Renal pelvis (tissue), 1 donor: ENCODE measurements at regions not wholly inside any gene's neighbourhood (a gene's known extent, or its start where the extent isn't known, plus 50 kb on each side); places are given as distances from the start of the nearest gene placed in this dataset.
"Not testable (repeated sequence)": the region's sequence is repeated elsewhere in the genome, so short reads cannot be mapped to it uniquely, and the experiment has no call there.

ENCODE experiments used
- DNase-seq: peaks from one replicate; pipeline ENCODE4 v3.0.0-alpha.2; 2013

DNA sequence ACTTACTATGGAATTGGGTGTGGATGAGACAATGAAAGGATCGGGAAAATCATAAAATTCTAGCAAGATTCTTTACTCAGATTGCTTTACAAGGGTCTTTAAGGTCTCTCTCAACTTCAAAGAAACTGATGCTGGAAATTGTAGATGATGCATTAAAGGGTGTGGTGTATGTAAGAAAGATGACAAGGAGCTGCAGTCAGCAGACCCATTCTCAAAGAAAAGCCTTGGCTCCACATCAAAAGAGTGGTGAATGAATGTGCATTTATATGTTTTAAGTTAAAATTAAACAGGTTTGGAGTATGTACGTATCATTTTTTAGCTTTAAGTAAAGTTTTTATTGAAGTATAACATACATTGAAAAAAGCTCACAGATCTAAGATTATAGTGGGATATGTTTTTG is 194.5 kb downstream of the C12orf75 start:
- no peak for DNase-seq

- no peak for DNase-seq
Measured at GRCh38 chr12:105534068-105534467, 203.6 kb downstream of the C12orf75 start.

GRCh38 chr12:105535033-105535432 is 204.5 kb downstream of the C12orf75 start:
- DNase-seq = not testable (repeated sequence)

- DNase-seq = no peak
Measured at GRCh38 chr12:105538880-105539279, 208.4 kb downstream of the C12orf75 start.

DNA sequence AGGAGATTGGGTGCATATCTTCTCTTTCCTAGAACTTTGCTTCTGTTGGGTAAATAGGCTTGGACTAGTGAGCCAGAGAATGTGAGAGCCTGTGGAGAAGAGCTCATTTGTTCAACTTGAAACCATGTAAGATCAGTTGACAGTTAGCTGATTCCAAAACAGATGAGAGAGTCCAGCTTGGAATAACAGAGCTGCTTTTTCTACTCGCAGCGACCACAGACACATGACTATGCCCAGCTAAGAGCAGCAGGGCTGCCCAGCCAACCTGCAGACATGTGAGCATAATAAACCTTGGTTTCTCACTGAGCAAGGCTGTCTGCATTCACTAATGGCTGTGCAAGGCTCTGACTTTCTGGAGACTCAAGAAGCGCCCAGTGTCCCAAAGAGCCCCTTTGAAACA is 209.2 kb downstream of the C12orf75 start:
- no peak for DNase-seq

- no peak for DNase-seq
Measured at GRCh38 chr12:105547786-105548185, 217.3 kb downstream of the C12orf75 start.

DNA sequence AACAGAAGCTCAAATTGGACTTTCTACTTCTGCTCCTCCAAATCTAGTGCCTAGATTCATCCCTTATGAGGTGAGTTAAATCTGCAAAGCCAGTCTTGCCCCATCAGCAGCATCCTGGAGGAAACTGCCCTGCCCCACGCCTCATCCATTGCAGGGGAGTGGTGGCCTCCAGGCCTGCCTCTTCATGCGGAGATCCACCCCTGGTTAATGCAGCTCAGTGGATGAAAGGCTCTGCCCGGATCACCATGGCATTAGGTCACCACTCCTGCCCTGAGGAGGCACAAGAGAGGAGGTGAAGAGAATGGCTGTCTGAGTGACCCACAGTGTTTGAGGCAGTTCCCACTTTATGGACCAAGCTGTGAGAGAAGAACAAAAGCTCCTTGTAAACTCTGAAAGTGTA is 218.1 kb downstream of the C12orf75 start:
- DNase-seq = no peak

DNA sequence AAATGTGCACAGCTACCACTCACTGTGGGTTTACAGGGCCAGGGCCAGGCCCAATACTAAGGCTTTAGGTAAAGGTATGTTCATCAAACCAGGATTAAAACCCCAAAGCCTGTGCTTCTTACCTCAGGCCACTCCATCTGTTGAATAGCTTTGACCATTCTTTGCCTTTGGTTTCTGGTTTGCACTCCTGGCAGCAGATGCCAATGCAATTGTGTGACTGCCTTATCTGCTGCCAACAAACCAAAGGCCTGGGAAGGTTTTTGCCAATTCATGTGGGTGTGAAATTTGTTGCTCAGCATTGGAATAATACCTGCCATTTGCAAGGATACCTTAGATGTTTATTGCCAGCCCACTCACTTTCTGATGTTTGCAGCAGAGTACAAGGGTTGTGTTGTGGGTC is 221.6 kb downstream of the C12orf75 start:
- DNase-seq = no peak

DNA sequence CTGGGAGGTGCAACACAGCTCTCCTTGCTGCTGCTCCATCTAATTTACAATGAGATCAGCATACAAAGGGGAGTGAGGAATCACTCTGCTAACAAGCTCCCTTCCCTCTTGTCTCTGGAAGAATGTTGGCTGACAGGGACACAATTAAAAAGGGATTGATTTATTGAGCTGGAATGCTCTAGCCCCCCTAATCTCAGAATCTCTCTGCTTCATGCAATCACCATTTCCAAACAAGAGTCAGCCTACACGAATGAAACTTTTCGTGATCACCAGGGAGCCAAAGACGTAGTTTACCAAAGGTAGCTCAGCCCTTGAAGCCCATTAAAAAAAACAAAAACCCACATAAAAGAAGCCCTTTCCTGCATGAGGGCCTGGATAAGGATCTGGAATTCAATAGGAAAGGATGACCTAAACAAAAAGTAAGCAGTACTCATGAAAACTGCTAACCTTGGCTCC is 223.8 kb downstream of the C12orf75 start:
- peak; percentile 84 for DNase-seq

GRCh38 chr12:105554856-105555255 is 224.4 kb downstream of the C12orf75 start:
- DNase-seq = no peak

- no peak for DNase-seq
Measured at GRCh38 chr12:105555556-105556295, 225.2 kb downstream of the C12orf75 start.

DNA sequence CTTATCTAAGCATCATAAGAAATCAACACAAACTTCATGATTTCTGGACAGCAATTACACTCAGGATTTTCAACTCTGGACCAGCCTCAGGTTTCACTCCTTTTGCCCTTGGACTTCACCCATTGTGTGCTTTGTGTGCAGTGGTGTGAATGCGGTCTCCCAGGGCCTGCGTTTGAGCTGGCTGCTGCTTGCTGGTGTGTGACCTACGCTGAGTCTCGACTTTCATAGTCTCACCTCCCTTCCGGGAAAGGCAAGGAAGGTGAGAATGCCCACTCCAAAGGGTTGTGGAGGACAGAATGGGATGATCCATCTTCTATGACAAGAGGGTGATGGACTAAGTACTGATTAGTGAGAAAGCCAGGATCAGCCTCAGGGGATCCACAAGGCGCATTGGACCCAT is 228.8 kb downstream of the C12orf75 start:
- peak; percentile 35 for DNase-seq

- no peak for DNase-seq
Measured at GRCh38 chr12:105561546-105562198, 231.2 kb downstream of the C12orf75 start.

- peak; percentile 62 for DNase-seq
Measured at GRCh38 chr12:105562199-105562971, 231.9 kb downstream of the C12orf75 start.

DNA sequence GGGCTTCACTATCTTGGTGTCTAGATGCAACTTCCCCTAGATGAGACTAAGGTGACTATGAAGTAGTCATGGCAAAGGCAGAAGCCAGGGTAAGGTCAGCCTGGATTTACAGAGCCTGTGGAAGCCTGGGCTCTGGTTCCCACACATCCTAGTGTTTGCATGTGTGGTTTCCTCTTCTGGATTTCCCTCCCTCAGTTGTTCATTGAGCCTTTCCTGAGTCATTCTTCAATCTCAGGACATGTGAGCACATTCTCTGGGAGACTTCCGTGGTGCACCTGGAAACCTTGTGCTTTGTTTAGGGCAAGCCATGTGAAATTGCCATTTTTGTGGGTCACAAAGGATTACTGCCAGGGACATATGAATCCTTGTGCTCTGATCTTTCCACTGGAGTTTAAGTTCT is 236.6 kb downstream of the C12orf75 start:
- no peak for DNase-seq

DNA sequence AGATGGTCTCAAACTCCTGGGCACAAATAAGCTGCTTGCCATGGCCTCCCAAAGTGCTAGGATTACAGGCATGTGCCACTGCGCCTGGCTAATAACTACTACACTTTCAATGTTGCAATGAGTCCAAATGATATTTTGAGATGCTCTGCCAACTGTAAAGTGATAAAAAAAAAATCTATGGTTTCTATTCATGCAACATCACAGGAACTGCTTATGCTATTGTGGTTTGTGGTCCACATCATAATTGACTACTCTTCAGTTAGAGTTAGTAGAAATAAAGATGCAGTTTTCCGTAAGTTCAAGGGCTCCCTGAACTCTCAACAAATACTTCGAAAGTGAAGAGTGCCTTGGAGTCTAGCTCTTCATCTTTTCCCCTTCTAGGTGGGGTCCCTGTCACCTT is 239.4 kb downstream of the C12orf75 start:
- no peak for DNase-seq

DNA sequence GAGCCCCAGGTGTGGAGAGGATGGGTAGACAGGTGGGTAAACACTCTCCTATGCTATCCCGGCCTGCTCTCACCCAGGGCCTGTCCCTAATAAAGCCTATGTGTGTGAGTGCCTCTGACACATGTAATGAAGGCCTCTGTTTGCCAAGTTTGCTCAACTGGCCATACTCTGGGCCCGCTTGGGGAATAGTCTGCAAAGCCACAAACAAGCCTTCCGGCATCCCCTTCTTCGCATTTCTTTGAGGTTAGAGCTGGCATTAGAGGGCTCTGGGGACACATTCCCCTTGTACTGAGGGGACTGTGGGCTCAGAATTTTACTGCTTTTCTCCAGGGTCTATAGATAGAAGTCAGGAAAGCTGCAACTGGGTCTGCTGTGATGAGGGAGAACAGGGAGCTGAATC is 240.5 kb downstream of the C12orf75 start:
- no peak for DNase-seq

GRCh38 chr12:105573574-105573973 is 243.1 kb downstream of the C12orf75 start:
- no peak for DNase-seq

DNA sequence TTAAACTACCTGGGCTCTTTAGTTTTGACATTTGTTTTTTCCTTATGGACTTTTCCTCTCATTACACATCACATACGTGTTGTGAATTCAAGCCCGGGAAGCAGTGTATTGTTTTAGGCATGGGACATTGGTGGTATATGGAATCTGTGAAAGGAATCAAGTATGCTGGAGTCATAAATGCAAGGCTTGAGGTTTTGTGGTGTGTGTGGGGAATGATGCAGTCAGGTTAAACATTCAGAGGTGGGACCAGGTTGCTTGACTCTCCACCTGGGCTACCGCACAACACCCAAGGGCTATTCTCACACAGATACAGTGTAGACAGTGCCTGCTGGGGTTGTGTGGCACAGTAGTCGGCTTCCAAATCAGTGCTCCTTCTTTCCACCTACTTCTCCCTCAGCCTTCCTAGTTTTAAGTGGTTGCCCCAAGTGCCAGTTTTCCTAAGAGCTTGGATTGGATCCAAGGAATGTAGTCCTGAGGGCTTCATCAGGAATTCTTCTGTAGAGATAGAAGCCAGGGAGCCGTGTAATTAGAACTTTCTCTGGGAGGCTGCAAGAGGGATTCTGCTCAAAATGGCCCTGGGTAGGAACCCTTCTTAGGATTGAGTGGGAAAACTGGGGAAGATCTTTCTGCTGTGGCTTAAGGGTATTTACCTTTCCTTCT is 243.7 kb downstream of the C12orf75 start:
- DNase-seq = no peak

- DNase-seq = no peak
Measured at GRCh38 chr12:105575235-105575634, 244.7 kb downstream of the C12orf75 start.

DNA sequence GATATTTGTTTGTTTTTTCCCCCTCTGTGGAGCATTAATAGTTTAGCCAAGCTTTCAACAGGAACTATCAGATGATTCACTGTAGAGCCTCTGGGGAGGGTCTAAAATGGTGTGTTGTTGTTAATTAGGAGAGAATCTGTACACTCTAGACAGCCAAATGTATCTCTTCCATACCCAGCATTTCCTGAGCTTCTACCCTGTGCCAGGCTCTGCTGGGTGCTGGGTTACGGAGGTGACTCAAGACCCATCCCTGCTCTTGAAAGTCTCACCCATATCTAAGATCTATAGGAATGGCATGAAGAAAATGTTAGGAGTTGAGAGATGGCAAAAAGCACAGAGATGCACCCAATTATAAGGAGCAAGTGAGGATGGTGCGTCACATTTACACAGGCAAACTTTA is 245.8 kb downstream of the C12orf75 start:
- no peak for DNase-seq

DNA sequence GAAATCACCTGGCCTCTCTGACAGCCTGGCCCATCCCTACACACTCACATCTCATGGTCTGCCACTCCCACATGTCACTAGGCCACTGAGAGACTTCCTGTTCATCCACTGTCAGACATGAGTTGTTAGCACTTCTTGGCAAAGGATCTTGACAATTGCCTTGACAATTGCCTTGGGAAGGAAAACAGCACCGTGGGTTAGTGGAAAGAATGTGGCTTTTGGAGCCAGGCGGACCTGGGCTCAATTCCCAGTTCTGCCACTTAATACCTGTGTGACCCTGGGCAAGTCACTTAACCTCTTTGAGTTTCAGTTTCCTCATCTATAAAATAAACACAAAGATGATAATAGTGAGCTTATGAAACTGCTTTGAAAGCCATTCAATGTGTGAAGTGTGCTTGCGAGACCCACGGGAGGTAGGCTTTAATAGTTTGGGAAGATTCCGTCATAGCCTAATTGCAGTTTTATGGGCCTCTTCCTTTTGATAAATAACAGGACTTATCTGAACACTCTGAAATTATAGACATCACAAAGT is 250.4 kb downstream of the C12orf75 start:
- peak; percentile 63 for DNase-seq
